ENCODE measurements at regions not wholly inside any gene's neighbourhood (a gene's known extent, or its start where the extent isn't known, plus 50 kb on each side); places are given as distances from the start of the nearest gene placed in this dataset.
"Not testable (repeated sequence)": the region's sequence is repeated elsewhere in the genome, so short reads cannot be mapped to it uniquely, and the experiment has no call there.

DNA sequence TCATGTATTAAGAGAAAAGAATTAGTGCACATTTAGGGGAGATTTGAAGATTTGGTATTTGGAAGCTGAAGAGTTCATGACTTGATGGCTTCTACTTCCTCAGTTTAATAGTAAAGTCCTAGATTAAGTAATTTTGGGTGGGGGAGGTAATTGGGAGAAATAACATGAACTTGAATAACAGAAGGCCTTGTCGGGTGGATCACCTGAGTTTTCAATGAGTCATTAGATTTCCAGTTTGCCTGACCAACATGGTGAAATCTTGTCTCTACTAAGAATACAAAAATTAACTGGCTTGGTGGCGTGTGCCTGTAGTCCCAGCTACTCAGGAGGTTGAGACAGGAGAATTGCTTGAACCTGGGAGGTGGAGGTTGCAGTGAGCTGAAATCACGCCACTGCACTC, 181.0 kb downstream of the GJA1 start:
- H3K27ac ChIP-seq: no peak overlapping the region
- TF ChIP-seq ZFX (IDR thresholded peaks at IDR 0.05; ENCODE audit: borderline replicate concordance): no peak
- TF ChIP-seq, protein P1, sequence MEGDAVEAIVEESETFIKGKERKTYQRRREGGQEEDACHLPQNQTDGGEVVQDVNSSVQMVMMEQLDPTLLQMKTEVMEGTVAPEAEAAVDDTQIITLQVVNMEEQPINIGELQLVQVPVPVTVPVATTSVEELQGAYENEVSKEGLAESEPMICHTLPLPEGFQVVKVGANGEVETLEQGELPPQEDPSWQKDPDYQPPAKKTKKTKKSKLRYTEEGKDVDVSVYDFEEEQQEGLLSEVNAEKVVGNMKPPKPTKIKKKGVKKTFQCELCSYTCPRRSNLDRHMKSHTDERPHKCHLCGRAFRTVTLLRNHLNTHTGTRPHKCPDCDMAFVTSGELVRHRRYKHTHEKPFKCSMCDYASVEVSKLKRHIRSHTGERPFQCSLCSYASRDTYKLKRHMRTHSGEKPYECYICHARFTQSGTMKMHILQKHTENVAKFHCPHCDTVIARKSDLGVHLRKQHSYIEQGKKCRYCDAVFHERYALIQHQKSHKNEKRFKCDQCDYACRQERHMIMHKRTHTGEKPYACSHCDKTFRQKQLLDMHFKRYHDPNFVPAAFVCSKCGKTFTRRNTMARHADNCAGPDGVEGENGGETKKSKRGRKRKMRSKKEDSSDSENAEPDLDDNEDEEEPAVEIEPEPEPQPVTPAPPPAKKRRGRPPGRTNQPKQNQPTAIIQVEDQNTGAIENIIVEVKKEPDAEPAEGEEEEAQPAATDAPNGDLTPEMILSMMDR (IDR thresholded peaks at IDR 0.05): no peak

DNA sequence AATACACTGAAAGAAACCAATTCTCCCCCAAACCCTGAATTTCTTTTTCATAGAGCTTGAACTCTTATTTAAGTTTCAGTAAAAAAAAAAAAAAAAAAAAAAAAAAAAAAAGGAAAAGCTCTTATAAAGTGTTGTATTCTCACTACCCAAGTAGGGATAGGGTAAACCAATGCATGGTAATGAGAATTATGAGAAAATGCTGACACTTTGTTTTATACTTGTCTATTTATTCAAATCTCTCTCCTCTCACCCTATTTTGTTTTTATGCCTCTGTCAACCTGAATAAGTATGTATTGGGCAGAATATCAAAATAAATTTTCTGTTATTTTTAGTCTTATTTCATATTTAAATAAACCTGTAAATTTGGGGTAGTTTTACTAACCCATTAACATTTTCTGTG, 181.9 kb downstream of the GJA1 start:
- TF ChIP-seq, protein P1 (IDR thresholded peaks at IDR 0.05): no peak
- TF ChIP-seq ZFX (IDR thresholded peaks at IDR 0.05; ENCODE audit: borderline replicate concordance): no peak
- H3K27ac ChIP-seq: no peak overlapping the region

DNA sequence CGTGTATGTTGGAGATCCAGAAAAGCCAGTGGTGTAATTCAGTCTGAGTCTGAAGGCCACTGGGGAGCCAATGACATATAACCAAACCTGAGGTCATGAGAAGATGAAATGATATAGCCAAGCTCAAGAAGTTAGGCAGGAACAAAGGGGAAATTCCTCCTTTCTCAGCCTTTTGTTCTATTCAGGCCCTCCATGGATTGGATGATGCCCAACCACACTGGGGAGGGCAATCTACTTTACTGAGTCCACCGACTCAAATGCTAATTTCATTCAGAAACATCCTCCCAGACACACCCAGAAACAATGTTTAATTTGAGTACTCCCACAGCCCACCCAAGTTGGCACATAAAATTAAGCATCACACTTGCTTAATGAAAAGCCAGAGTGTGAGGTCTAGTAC, 183.6 kb downstream of the GJA1 start:
- H3K27ac ChIP-seq: no peak overlapping the region
- TF ChIP-seq ZFX (IDR thresholded peaks at IDR 0.05; ENCODE audit: borderline replicate concordance): no peak
- TF ChIP-seq, protein P1 (IDR thresholded peaks at IDR 0.05): no peak

DNA sequence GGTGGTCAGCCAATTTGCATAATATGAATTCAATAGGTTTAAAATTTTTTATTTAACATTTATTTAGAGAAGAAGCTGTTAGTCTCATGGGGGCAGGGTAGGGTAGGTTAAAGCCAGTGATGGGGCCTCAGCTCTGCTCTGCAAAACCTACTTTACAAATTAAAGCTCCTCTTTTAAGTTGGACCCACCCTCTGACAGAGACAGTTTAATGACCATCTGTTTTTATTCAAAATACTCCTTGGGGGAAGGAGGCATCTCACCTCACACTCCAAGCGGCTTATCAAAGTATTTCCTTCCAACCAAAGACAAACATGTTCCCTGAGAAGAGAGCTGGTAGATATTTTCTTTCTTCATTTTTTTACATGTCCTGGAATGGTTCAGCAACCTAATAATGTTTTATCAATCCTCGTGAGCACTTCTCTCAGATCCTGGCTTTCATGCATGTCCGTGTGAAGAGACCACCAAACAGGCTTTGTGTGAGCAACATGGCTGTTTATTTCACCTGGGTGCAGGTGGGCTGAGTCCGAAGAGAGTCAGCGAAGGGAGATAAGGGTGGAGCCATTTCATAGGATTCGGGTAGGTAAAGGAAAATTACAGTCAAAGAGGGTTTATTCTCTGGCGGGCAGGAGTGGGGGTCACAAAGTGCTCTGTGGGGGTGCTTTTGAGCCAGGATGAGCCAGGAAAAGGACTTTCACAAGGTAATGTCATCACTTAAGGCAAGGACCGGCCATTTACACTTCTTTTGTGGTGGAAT, 184.7 kb downstream of the GJA1 start:
- no peak overlapping the region for H3K27ac ChIP-seq

DNA sequence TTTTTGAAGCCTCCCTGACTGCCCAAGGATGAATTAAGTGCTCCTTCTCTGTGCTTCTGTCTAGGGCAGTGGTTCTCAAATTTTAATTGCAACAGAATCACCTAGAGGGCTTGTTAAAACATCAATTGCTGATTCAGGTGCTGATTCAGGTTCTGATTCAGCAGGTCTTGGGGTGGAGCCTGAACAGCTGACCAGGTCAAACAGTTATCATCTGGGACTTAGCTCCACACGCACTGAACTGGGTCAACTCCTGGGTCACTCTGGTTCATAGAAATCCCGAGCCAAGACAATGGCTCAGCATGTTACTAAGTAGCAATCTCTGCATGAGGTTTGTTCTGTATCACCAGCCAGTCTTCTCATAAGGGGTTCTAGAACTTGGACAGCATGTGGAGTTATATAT, 192.3 kb downstream of the GJA1 start:
- TF ChIP-seq, protein P1 (IDR thresholded peaks at IDR 0.05): no peak
- no peak for TF ChIP-seq ZFX (IDR thresholded peaks at IDR 0.05; ENCODE audit: borderline replicate concordance)
- H3K27ac ChIP-seq: no peak overlapping the region

More for the DNA sequence above, 184.7 kb downstream of the GJA1 start:
- TF ChIP-seq, protein P1 (IDR thresholded peaks at IDR 0.05): no peak
- no peak for TF ChIP-seq ZFX (IDR thresholded peaks at IDR 0.05; ENCODE audit: borderline replicate concordance)

DNA sequence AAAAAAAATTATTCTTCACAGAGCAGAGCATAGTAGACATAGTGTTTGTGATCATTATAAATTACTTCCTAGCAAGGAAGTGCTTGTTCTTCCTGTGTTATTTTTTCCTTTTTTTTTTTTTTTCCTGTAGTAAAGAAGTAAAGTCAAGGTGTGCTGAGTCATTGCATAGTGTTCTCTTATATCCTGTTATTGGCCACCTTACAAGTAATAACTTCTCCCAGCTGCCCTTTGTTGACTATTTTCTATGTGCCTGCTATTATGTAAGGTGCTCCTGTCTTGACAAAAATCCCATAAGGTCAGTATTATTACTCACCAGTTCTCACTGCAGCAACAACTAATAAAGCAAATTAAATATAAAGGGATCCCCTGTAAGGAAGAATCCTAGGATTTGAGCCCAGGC, 195.3 kb downstream of the GJA1 start:
- no peak overlapping the region for H3K27ac ChIP-seq
- no peak for TF ChIP-seq ZFX (IDR thresholded peaks at IDR 0.05; ENCODE audit: borderline replicate concordance)
- TF ChIP-seq, protein P1 (IDR thresholded peaks at IDR 0.05): no peak

DNA sequence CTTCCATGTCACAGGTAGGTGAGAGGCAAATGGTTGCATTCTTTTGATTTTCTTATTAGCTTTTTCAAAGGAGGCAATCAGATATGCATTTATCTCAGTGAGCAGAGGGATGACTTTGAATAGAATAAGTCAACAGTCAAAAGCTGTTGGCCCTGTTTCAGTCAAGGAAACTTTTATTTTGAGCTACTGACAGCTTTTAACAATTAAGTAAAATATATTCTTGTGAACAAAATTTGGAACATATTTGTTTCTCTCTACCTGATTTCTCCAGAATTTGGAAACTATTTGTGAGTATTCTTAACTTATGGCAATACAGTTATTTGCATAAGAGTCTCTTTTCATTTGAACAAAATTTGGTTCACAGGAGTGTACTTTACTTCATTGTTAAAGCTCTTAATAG, 196.3 kb downstream of the GJA1 start:
- H3K27ac ChIP-seq: not testable (repeated sequence)

DNA sequence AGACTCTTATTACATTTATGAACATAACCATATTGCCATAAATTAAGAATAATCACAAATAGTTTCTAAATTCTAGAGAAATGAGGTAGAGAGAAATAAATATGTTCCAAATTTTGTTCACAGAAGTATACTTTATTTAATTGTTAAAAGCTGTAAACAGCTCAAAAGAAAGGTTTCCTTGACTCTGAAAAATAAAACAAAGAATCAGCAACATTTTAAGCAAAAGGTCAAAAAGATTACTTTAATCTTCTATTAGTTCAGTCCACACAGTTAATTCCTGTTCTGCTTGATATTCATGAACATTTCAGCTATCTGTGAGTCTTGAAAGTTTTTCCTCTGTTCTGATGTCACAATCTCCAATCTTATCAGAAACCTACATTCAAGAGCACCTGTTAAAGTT, 197.9 kb downstream of the GJA1 start:
- no peak for TF ChIP-seq ZFX (IDR thresholded peaks at IDR 0.05; ENCODE audit: borderline replicate concordance)
- TF ChIP-seq, protein P1 (IDR thresholded peaks at IDR 0.05): no peak
- H3K27ac ChIP-seq: no peak overlapping the region

DNA sequence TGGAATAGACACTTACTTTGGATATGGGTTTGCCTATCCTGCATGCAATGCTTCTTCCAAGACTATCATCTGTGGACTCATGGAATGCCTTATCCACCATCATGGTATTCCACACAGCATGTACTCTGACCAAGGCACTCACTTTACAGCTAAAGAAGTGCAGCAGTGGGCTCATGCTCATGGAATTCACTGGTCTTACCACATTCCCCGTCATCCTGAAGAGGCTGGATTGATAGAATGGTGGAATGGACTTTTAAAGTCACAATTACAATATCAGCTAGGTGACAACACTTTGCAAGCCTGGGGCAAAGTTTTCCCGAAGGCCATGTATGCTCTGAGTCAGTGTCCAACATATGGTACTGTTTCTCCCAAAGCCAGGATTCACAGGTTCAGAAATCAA, 199.1 kb downstream of the GJA1 start:
- not testable (repeated sequence) for H3K27ac ChIP-seq
